Stomach (tissue), 8 donors: ENCODE measurements at regions not wholly inside any gene's neighbourhood (a gene's known extent, or its start where the extent isn't known, plus 50 kb on each side); places are given as distances from the start of the nearest gene placed in this dataset.
"Not testable (repeated sequence)": the region's sequence is repeated elsewhere in the genome, so short reads cannot be mapped to it uniquely, and the experiment has no call there.

Experiments
- DNase-seq, 2 donors: peaks; one replicate each; pipeline versions ENCODE4 v3.0.0 to v3.0.0-alpha.2; 2013 to 2019
- H3K27ac ChIP-seq, 5 donors: fragments of 200-600 bp in 4 of 5; sonication (generic) in 4 of 5; one replicate each; pipeline ENCODE4 v1.5.1; 2013 to 2019; ENCODE audit warnings: mild to moderate bottlenecking in 1 of 5, moderate library complexity in 1 of 5
- H3K27me3 ChIP-seq, 3 donors: fragments of 200-600 bp; sonication (generic); one replicate each; pipeline ENCODE4 v1.5.1; 2017 to 2019; ENCODE audit warnings: mixed run types in 1 of 3
- H3K36me3 ChIP-seq, 4 donors: fragments of 200-600 bp; sonication (generic); 1 replicate in 3 of 4; 2 replicates in 1 of 4; pipeline ENCODE4 v1.5.1; 2016 to 2019
- H3K4me1 ChIP-seq, 4 donors: fragments of 200-600 bp; sonication (generic); one replicate each; pipeline ENCODE4 v1.5.1; 2016 to 2019
- H3K4me3 ChIP-seq, 4 donors: fragments of 200-600 bp; sonication (generic) in 3 of 4; one replicate each; pipeline ENCODE4 v1.5.1; 2016 to 2019; ENCODE audit warnings: mild to moderate bottlenecking in 1 of 4
- H3K9me3 ChIP-seq, 4 donors: fragments of 200-600 bp; sonication (generic); one replicate each; pipeline ENCODE4 v1.5.1; 2016 to 2019
- CTCF ChIP-seq, 7 experiments: fragments of 450-650 bp in 4 of 7; fragments of 200-600 bp in 3 of 7; sonication (generic) in 3 of 7; IDR thresholded peaks; one replicate each; pipeline ENCODE4 v1.5.1; 2016 to 2019; ENCODE audit warnings: antibody characterized with exemption in 7 of 7, control low read depth in 2 of 7, mild to moderate bottlenecking in 1 of 7
- EP300 ChIP-seq: sonication (generic); formaldehyde crosslinking; IDR thresholded peaks from one replicate; pipeline ENCODE4 v1.6.1; 2017; ENCODE audit warnings: antibody characterized with exemption
- POLR2A ChIP-seq, 4 donors: fragments of 450-650 bp; IDR thresholded peaks; one replicate each; pipeline ENCODE4 v1.6.1; 2016; ENCODE audit warnings: antibody characterized with exemption in 4 of 4, control low read depth in 2 of 4, mild to moderate bottlenecking in 1 of 4, moderate library complexity in 1 of 4
- POLR2AphosphoS5 ChIP-seq, 3 donors: sonication (generic); formaldehyde crosslinking; IDR thresholded peaks; one replicate each; pipeline ENCODE4 v1.6.1; 2016; ENCODE audit warnings: antibody characterized with exemption in 3 of 3
- WGBS, 5 donors: extraction: QIAGEN DNeasy Blood & Tissue Kit in 3 of 5; methylation state at CpG; one replicate each; pipeline versions ENCODE4 v1.1.5 to v1.1.7; 2013 to 2018; 5-methylcytosine and 5-hydroxymethylcytosine counted together
- intact Hi-C: fragments of 100-400 bp; cut with DNase I; formaldehyde crosslinking; loops from one replicate; pipeline ENCODE4 v1.15.1; 2023; ENCODE audit warnings: low total_unique reads
- donor health status: healthy with polysubstance abuse.
- donor health status: Bipolar disorder and iron deficiency.
- donor health status: healthy.

GRCh38 chr21:20030390-20030789, 967.8 kb upstream of the NCAM2 start:
- Histone ChIP-seq H3K27ac (no peak overlapping the region), H3K9me3 (peaks cover 0 to 5% (median 0%) of the 10 kb centered on the region in 4 donors), H3K4me1 (no peaks in the 10 kb centered on the region), H3K27me3 (no peaks in the 10 kb centered on the region), H3K36me3 (no peaks in the 10 kb centered on the region), H3K4me3 (no peak overlapping the region)
- DNase-seq: no peak
- 88 to 100% (median 91%) methylated on average over 2 to 4 of the region's 4 CpGs for WGBS, 5 donors
- intact Hi-C loops: no loop called here
- TF ChIP-seq POLR2A (IDR thresholded peaks at IDR 0.05) (no peak), EP300 (no peak), CTCF (IDR thresholded peaks at IDR 0.05) (no peak), POLR2AphosphoS5 (IDR thresholded peaks at IDR 0.05) (no peak)

DNA sequence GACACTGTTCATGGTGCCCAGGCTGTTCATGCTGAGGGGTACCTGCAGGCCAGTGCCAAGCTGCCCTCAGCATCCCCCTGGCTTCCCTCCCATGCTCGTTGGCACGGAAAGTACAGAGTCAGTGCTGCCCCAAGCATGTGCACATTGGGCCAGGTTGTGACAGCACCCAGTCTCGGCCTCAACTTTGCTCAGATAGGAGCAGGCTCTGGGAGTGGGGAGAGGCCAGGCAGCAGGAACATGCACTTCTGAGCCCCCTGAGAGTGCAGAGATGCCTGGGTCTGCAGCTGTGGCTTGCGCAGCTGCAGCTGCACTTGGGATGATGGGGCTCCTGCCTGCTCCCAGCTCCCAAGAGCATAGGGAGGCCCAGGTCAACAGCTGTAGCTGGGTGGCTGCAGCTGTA, 966.4 kb upstream of the NCAM2 start:
- no peak overlapping the region for H3K4me3 ChIP-seq
- DNase-seq: no peak
- H3K9me3 ChIP-seq: peaks cover 0 to 5% (median 0%) of the 10 kb centered on the region in 4 donors
- no peak overlapping the region for H3K27ac ChIP-seq
- H3K27me3 ChIP-seq: no peaks in the 10 kb centered on the region
- WGBS, 5 donors: 71 to 100% (median 73%) methylated on average over 1 to 4 of the region's 4 CpGs; no CpG with 5 or more reads in 1 of the 5 donors
- TF ChIP-seq POLR2AphosphoS5 (IDR thresholded peaks at IDR 0.05): no peak
- TF ChIP-seq CTCF (IDR thresholded peaks at IDR 0.05): no peak
- TF ChIP-seq EP300: no peak
- TF ChIP-seq POLR2A (IDR thresholded peaks at IDR 0.05): no peak
- intact Hi-C loops: no loop called here
- no peaks in the 10 kb centered on the region for H3K4me1 ChIP-seq
- H3K36me3 ChIP-seq: no peaks in the 10 kb centered on the region

- WGBS, 5 donors: 59 to 76% (median 70%) methylated on average over 2 of the region's 2 CpGs
- no peak overlapping the region for H3K27ac ChIP-seq
- no peaks in the 10 kb centered on the region for H3K36me3 ChIP-seq
- intact Hi-C loops: no loop called here
- H3K9me3 ChIP-seq: peaks cover 0 to 5% (median 0%) of the 10 kb centered on the region in 4 donors
- H3K4me3 ChIP-seq: no peak overlapping the region
- DNase-seq: peak in 1 of 2 donors; percentile 40
- H3K27me3 ChIP-seq: no peaks in the 10 kb centered on the region
- H3K4me1 ChIP-seq: no peaks in the 10 kb centered on the region
- TF ChIP-seq EP300 (no peak), CTCF (IDR thresholded peaks at IDR 0.05) (peak in 1 of 7 experiments; percentile 20), POLR2AphosphoS5 (IDR thresholded peaks at IDR 0.05) (no peak)
Observed at GRCh38 chr21:20040768-20041167, 957.4 kb upstream of the NCAM2 start.

DNA sequence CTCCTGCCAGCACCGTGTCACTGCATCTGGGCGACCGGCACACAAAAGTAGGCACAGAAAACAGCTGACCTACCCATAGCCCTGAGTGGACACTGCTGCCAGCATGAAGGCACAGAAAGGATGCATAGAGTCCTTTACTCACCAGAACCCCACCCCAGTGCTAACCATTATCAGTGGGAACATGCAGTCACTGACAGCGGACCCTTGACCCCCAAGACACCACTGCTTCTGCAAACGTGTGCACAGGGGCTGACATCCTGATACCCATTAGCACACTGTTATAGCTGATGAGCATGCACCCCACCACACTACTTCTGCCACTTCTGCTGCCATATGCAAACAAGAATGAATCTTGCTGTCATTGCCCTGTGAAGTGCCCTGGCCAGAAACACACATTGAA, 953.0 kb upstream of the NCAM2 start:
- peaks cover 0 to 5% (median 0%) of the 10 kb centered on the region in 4 donors for H3K9me3 ChIP-seq
- WGBS, 5 donors: 89 to 92% (median 90%) methylated on average over 5 of the region's 5 CpGs
- H3K4me1 ChIP-seq: no peaks in the 10 kb centered on the region
- TF ChIP-seq CTCF (IDR thresholded peaks at IDR 0.05) (no peak), EP300 (no peak), POLR2AphosphoS5 (IDR thresholded peaks at IDR 0.05) (no peak), POLR2A (IDR thresholded peaks at IDR 0.05) (no peak)
- H3K4me3 ChIP-seq: no peak overlapping the region
- no peak for DNase-seq
- no peaks in the 10 kb centered on the region for H3K27me3 ChIP-seq
- intact Hi-C loops: no loop called here
- H3K27ac ChIP-seq: no peak overlapping the region
- H3K36me3 ChIP-seq: no peaks in the 10 kb centered on the region

DNA sequence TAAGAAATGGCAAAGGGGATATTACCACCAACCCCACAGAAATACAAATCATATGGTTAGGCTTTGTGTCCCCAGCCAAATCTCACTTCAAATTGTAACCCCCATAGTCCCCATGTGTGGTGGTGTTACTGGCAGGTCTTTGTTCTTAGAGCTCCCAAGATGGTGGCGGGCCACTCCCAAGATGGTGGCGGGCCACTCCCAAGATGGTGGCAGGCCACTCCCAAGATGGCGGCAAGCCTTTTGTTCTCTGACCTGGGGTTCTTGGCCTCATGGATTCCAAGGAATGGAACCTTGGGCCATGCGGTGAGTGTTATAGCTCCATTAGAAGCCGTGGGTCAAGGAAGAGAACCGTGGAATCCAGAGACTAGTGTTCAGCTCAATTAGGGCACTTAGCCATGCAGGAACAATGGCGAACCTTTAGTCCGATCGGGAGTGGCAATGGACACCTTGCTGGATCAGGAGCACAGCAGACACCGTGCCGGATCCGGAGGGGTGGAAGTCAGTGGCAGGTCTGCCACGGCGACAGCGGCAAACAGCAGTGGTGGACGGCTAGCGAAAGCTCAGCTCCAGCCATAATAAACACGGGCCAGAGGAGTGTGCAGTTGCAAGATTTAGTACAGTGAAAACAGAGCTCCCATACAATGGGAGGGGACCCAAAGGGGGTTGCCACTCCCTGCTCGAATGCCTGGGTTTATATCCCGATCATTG, 949.9 kb upstream of the NCAM2 start:
- H3K36me3 ChIP-seq, H3K27ac ChIP-seq, H3K9me3 ChIP-seq, H3K4me1 ChIP-seq, H3K27me3 ChIP-seq, H3K4me3 ChIP-seq, DNase-seq, intact Hi-C loops: not testable (repeated sequence)
- WGBS, 5 donors: 88 to 95% (median 92%) methylated on average over 17 to 20 of the region's 20 CpGs
